ENCODE measurements at regions not wholly inside any gene's neighbourhood (a gene's known extent, or its start where the extent isn't known, plus 50 kb on each side); places are given as distances from the start of the nearest gene placed in this dataset.
"Not testable (repeated sequence)": the region's sequence is repeated elsewhere in the genome, so short reads cannot be mapped to it uniquely, and the experiment has no call there.

DNA sequence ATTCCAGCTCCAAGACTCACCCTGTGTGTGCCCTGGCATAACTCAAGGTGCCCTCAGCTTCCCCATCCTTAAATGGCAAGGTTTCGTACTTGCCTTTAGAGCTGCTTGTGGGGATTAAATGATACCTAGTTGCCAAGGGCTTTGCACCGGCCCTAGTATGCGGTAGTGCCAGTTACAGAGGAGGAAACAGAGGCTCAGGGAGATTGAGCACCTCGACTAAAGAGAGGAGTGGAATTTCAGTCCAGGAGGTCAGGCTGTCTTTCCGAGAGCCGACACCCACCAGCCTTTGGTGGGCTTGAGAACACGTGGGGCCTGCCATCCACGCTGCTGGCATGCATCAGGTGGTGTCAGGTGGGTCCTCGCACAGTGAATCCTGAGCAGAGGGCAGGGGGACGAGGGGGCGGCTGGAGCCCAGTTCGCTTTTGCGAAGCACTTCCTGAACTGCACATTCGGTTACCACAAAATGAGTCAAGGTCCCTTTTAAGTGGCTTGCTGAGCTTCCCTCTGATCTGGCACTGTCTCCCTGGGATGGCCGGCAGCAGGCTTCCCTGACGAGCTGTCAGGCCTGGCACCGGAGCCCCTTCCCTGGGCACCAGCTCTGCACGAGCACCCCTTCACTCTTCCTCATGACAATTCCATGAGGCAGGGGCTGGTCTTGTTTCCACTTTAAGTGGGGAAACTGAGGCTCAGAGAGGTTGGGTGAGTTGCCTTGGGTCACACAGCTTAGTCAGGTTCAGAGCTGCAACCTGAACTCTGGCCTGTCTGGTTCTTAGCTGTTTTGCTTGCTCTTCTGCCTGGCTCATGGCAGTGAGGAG, 291.4 kb downstream of the BCL2L11 start:
- DNase-seq; in situ Hi-C loops (cut with MboI; ENCODE audit: low pct_unique_long_range_greater_than_20kb, low sequenced_read_pairs): not testable (repeated sequence)

DNA sequence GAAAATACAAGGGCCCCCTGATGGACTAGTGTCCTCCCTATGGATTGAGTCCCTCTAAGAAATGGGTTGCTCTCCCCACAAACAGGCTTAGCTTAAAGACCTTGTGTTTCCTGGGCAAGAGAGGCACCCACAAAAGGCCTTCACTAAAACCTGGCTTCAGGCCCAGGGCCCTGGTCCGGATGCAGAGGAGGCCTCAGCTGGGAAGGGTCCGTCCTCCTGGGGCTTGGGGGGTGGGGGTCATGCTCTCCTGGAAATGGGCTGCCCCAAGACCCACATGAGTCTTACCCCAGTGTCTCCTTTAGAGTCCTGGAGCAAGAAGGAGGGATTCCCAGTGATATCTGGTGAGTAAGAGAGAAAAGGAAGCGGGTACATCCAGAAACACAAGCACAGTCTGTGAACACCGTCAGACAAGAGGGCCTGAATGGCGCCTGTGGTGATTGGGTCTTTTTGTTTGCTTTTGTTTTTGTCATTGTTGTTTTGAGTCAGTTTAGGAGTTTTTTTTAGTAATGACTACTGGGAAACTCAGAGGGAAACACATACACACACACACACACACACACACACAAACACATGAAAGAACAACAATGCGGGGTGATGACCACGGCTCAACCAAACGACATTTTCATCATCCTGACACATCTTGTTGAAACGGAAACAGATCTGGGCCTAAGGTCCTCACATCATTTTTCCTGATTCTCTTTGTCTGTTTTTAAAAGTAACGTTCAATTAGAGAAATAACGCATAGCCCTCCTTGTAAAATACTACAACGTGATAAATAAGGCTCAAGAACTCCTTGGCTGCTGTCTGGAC, 292.3 kb downstream of the BCL2L11 start:
- DNase-seq; in situ Hi-C loops (cut with MboI; ENCODE audit: low pct_unique_long_range_greater_than_20kb, low sequenced_read_pairs): not testable (repeated sequence)

DNA sequence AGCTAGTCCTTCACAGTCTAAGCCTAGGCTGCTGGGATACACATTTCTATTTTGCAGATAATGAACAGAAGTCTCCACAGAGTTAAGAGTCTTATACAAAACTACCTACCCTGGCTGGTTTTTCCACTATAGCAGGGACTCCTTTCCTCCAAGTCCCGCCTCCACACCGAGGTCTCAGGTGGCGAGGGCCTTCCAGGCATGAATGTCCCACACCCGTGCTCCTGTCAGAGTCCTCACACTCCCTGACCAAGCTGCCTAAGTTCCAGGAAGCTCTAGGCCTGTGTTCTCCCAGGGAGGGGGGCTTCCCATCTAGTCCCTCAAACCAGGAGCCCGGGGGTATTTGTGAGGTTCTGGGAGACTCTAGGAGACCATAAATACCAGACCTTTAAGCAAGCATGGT, 293.2 kb downstream of the BCL2L11 start:
- in situ Hi-C loops (cut with MboI; ENCODE audit: low pct_unique_long_range_greater_than_20kb, low sequenced_read_pairs); DNase-seq: not testable (repeated sequence)

DNA sequence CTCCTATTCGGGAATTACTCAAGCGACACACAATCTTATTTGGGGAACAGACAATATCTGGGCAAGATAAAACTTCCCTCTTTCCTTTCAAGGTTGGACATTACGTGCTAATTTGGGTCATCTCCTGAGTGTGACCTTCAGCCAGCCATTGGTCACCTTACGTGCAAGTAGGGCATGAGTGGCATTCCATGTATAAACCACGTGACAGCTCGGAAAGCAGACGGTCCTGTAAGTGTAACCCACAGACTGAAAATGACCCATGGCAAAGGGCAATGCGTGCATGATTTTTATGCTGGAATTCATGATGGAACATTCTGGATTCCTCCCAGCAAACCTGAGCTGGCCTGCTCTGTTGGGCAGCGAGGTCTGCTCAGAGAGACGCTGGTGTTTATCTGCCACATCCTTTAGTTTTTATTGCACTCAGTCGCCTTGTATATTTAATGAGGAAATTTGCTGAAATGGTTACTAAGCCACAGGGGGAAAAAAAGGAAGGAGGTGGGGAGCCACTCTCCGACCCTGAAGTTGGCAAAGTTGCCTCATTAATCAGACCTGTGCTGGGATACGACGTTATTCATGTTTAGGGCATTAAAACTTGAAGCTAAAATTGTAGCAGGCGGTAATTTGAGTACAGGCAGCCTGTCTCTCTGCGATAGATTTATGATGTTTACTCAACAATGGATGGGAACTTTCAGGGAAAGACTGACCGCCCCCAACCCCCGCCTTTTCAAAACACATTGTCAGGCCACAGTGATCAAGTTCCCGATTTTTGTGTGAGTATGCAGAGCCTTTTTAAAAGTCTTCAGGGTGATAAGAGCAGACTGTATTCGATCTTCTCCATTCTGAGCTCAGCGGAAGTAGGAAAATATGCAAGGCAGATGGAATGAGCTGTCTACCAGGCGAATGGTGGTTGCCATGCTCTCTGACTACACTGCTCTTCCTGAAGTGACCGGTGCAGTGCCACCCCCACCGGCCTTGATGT, 295.3 kb downstream of the BCL2L11 start:
- in situ Hi-C loops (cut with MboI; ENCODE audit: low pct_unique_long_range_greater_than_20kb, low sequenced_read_pairs) = not testable (repeated sequence)
- peak; percentile 63 for DNase-seq

DNA sequence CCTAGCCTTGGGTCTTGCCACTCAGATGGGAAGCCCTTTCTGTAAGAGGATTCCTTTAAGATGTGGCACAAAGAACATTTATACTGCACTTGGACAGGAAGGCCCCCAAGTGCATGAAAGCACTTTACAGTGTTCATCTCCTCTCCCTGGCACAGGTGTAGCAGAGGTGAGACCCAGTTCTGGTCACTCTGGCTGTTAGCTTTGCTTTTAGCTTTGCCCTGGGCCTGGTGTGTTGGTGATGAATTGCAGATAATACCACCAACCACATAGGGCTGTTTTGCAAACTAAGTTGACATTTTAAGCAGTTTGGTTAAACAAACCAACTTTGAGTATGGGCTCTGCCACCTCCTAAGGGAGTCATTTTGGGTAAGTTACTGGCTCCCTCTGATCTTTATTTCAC, 296.3 kb downstream of the BCL2L11 start:
- DNase-seq; in situ Hi-C loops (cut with MboI; ENCODE audit: low pct_unique_long_range_greater_than_20kb, low sequenced_read_pairs): not testable (repeated sequence)

DNA sequence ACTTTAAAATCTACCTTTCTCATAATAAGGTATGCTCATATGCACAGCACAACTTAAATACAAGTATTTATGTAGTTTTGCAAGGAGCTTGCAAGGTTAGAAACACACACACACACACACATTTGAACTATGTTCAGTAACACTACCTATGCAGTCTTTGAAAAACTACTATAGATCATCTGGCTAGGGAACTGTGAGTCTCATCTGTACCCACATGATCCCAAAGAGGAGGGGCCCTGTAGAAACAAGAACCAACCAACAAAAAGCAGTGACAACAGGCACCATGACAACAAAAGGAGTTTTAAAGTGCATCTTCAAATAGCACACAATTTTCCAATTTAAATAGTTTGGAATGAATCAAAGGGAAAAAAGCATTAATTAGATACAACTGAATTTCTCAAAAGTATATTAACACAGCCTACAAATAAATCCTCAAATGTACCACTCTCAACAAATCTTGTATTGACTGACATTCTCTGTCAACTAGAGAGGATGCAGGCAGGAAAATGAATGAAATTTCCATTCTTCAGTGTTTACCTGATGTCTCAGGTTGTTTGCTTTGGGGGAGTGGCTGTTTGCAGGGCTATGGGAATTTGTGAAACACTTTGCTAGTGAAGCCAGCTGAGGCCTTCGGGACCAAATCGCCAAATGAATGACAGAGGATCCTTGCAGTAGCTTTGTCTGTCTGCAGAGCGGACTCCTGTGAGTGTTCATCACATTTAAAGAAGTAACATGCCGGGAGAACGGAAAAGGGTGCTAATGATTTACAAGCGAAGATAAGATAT, 297.6 kb downstream of the BCL2L11 start:
- in situ Hi-C loops (cut with MboI; ENCODE audit: low pct_unique_long_range_greater_than_20kb, low sequenced_read_pairs); DNase-seq: not testable (repeated sequence)

DNA sequence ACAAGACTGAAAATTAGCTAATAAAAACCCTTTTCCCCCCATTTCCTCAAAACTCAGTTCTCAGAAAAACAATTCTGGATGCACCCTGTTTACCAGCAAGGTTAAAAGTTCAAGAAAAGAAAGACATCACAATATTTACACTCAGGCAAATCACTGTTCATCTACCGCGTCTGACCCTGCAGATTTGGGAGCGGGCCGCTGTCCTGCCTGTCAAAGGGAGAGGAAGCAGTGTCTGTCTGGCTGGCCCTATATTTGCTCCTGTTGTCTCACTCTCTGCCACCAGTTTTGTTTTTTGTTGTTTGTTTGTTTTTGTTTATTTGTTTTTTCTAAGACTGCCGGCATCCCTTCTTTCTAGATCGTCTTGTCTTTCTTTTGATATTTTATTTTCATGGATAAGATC, 299.4 kb downstream of the BCL2L11 start:
- in situ Hi-C loops (cut with MboI; ENCODE audit: low pct_unique_long_range_greater_than_20kb, low sequenced_read_pairs); DNase-seq: not testable (repeated sequence)

DNA sequence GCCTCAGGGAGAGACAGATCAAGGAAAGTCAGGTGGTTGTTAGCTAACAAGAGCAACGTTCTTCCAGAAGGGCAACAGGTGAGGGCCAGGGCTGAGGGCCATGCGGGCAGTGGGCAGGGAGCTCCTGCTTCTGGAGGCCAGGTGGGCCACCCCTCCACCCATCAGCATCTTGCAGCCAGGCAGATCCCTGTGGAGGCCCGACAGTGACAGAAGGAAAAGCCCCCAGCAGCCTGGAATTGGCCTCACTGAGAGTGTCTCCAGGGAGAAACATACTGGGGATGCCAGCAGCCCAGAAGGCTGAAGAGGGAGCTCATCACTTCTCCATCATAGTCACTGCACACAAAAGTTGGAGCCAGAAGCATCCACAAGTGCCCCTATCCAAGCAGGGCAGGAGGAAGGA, 300.1 kb downstream of the BCL2L11 start:
- in situ Hi-C loops (cut with MboI; ENCODE audit: low pct_unique_long_range_greater_than_20kb, low sequenced_read_pairs); DNase-seq: not testable (repeated sequence)

DNA sequence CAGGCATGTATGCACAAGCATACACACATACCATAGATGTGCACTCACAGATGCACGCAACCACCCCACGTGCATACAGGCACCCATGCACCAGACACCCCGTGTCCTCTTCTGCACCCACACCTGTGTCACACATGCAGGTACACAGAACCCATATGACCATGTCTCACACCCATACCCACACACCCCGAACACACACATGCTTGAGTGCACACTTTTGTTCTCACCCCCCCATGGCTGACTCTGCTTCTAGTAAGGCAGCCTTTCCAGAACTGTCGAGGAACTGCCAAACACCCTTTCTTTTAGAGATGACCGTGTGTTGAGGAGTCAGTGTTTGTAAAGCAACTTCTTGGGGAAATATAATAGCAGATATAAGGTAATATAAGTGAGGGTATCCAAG, 301.2 kb downstream of the BCL2L11 start:
- in situ Hi-C loops (cut with MboI; ENCODE audit: low pct_unique_long_range_greater_than_20kb, low sequenced_read_pairs); DNase-seq: not testable (repeated sequence)

DNA sequence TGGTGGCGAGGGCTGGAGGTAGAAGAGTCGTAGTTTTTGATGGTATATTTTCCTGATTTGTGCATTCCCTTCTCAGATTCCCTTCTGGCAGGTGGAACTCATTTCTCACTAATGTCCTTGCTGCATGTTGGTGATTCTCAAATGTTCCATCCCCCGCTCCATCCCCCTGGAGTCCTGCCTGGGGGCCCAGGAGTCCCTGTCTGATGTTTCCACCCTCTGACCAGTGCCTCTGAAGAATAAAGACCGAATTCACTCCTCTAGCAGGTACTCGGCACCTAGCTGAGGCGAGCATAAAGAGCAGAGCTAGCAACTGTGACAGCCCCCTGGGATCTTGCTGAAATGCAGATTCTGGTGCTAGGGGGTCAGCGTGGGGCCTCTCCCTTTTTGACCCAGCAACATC, 301.8 kb downstream of the BCL2L11 start:
- DNase-seq; in situ Hi-C loops (cut with MboI; ENCODE audit: low pct_unique_long_range_greater_than_20kb, low sequenced_read_pairs): not testable (repeated sequence)

DNA sequence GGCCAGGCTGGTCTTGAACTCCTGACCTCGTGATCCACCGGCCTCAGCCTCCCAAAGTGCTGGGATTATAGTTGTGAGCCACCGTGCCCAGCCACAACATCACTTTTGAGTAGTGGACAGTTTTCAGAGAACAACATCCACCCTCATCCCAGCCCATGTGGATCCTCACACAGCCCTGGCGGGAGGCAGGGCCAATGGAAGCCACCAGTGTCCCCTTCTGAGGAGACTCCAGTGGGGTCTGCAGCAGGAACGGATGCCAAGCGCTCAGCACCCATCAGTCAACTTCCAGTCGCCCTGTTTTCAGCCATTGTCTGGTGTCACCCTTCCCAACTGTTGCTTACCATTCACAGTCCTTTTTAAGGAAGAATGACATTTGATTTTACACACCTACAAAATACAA, 302.5 kb downstream of the BCL2L11 start:
- DNase-seq; in situ Hi-C loops (cut with MboI; ENCODE audit: low pct_unique_long_range_greater_than_20kb, low sequenced_read_pairs): not testable (repeated sequence)

DNA sequence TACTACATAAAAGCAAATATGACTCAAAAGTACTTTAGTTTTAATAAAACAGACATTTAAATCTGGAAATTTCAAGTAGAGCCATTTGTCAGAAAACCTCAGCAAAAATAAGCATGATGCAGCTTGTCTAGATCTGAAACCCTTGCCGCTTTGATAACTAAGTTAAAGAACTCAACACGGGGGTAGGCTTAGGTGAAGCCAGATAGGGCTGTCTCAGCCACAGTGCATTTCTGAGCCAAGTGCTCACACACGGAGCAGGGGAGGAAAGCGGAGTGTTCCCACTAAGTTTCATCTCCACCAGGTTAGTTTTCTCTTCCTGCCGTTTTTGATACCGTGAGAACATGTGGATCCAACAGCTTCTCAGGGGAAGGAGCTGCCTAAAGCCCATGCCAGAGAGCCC, 303.5 kb downstream of the BCL2L11 start:
- in situ Hi-C loops (cut with MboI; ENCODE audit: low pct_unique_long_range_greater_than_20kb, low sequenced_read_pairs); DNase-seq: not testable (repeated sequence)

DNA sequence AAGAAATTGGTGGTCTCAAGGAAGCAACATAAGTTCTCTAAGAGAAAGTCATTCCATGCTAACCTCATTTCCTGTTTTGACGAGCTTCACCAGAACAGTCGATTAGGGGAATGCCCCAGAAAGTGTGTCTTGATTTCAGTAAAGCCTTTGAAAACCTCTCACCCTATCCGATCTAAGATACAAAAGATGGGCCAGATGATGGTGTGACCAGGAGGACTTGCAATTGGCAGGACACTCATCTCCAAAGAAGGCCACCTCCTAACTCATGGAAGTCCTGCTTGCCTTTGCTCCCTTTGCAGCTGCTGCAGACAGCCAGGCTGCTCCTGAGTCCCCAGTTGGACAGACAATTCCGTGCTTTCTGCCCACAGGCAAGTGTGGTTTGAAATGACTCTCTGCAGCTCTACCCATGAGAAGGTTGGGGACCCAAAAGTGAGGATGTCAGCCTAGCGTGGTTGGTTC, 304.2 kb downstream of the BCL2L11 start:
- peak; percentile 37 for DNase-seq
- in situ Hi-C loops (cut with MboI; ENCODE audit: low pct_unique_long_range_greater_than_20kb, low sequenced_read_pairs) = not testable (repeated sequence)

DNA sequence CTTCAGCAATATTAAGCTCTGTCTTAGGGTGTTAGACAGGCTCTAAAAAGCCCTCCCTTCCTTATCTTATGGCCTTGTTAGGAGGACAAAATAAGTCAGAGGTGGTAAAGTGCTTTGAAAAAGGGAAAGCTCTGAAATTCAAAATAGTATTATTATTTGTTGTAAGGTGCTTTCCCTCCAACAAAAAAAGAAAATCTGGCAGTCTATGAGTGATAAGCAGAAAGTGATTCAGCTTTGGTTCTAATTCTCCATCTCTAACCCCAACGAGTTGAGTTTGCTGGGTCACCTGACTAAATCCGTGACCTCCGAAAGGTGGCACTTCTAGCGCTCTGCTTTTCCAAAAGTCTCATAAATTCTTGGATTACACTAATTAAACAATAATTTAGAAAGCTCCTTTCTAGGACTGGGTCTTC, 305.1 kb downstream of the BCL2L11 start:
- in situ Hi-C loops (cut with MboI; ENCODE audit: low pct_unique_long_range_greater_than_20kb, low sequenced_read_pairs) = not testable (repeated sequence)

DNA sequence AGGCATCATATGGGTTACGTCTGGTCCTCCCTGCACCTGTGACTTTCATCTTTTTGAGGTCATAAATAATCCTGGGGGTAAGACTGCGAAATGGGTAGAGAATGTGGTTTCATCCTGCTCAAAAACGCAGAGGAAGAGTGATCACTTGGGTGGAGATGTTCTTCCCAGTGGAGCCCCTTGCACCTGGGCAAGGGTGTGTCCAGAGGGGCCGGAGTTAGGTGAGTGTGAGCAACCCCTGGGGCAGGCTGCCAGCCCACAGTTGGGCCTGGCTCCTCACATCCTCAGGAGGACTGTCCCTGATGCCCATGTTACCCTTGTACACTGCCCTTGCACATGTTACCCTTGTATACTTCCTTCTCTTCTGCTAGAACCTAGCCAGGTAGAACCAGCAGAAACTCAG, 306.6 kb downstream of the BCL2L11 start:
- in situ Hi-C loops (cut with MboI; ENCODE audit: low pct_unique_long_range_greater_than_20kb, low sequenced_read_pairs); DNase-seq: not testable (repeated sequence)

More for the DNA sequence above, 305.1 kb downstream of the BCL2L11 start:
- not testable (repeated sequence) for DNase-seq

DNA sequence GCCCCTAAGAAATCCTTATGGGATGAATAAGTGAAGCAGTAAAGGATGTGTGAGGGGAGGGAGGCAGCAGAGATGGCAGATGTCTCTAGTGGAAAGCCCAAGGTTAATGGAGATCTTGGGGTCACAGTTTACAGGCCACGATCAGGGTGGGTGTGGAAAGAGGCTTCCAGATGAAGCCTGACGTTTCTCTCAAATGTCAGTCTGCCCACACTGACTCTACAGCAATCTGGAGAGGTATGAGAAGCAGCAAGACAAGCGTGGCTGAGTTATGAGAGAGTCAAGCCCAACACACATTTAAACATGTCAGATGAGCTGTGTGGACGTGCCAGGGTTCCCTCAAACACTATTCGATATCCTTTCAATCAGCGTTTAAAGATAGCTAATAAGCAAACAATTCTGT, 308.2 kb downstream of the BCL2L11 start:
- DNase-seq; in situ Hi-C loops (cut with MboI; ENCODE audit: low pct_unique_long_range_greater_than_20kb, low sequenced_read_pairs): not testable (repeated sequence)

DNA sequence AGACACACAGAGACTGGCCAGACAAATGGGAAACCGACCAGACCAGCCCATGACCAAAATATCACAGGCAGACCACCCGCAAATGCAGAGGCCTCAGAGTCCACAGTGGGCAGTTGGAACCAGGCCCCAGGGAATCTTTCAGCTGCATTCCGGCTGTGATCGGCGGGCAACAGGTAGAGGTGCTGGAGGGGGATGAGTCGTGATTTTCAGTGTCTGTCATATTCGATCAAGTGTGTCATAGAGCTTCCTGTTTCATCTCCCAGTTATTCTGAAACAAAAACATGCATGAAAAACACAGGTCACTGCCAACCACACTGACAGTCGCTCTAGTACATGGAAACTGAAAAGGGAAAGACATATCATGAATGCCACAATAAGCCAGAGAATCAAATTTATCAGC, 308.6 kb downstream of the BCL2L11 start:
- in situ Hi-C loops (cut with MboI; ENCODE audit: low pct_unique_long_range_greater_than_20kb, low sequenced_read_pairs); DNase-seq: not testable (repeated sequence)
